Fibroblast of lung (primary cell): ENCODE measurements at regions not wholly inside any gene's neighbourhood (a gene's known extent, or its start where the extent isn't known, plus 50 kb on each side); places are given as distances from the start of the nearest gene placed in this dataset.

Experiments used
- DNase-seq, 2 donors: peaks; one replicate each; pipeline versions ENCODE4 v3.0.0 to v3.0.0-alpha.2; 2010; ENCODE audit warnings: low read depth in 2 of 2
- H2AFZ ChIP-seq: 2 replicates; pipeline ENCODE4 v1.5.1; 2012; ENCODE audit warnings: low read length, control low read depth, inconsistent platforms
- H3K27ac ChIP-seq: 2 replicates; pipeline ENCODE4 v1.5.1; 2011; ENCODE audit warnings: low read length, control low read depth; ENCODE audit not compliant: insufficient read depth
- H3K27me3 ChIP-seq: 2 replicates; pipeline ENCODE4 v1.5.1; 2011; ENCODE audit warnings: mild to moderate bottlenecking, low read length; ENCODE audit not compliant: control insufficient read depth, insufficient read depth
- H3K36me3 ChIP-seq: 2 replicates; pipeline ENCODE4 v1.5.1; 2011; ENCODE audit warnings: low read length; ENCODE audit not compliant: control insufficient read depth, insufficient read depth
- H3K4me1 ChIP-seq: 2 replicates; pipeline ENCODE4 v1.5.1; 2011; ENCODE audit warnings: low read length; ENCODE audit not compliant: control insufficient read depth, insufficient read depth; ENCODE audit errors: extremely low read depth
- H3K4me2 ChIP-seq: 2 replicates; pipeline ENCODE4 v1.5.1; 2011; ENCODE audit warnings: low read length, control low read depth; ENCODE audit not compliant: insufficient read depth; ENCODE audit errors: extremely low read depth
- H3K4me3 ChIP-seq, 4 experiments: fragments of 200-600 bp in 1 of 4; sonication (generic) in 1 of 4; replicated peaks in 1 of 4; 2 replicates each; pipeline ENCODE4 v1.5.1; 2011 to 2016; ENCODE audit warnings: low read length in 4 of 4, low read depth in 3 of 4, mild to moderate bottlenecking in 3 of 4, control low read depth in 2 of 4, inconsistent platforms in 1 of 4, mixed read lengths in 1 of 4; ENCODE audit not compliant: insufficient read depth in 1 of 4; ENCODE audit errors: control extremely low read depth in 1 of 4
- H3K79me2 ChIP-seq: 2 replicates; pipeline ENCODE4 v1.5.1; 2012; ENCODE audit warnings: mild to moderate bottlenecking, low read length, inconsistent platforms; ENCODE audit not compliant: control insufficient read depth, insufficient read depth
- H3K9ac ChIP-seq: 2 replicates; pipeline ENCODE4 v1.5.1; 2011; ENCODE audit warnings: mild to moderate bottlenecking, low read length, control low read depth; ENCODE audit not compliant: insufficient read depth
- H3K9me3 ChIP-seq: 2 replicates; pipeline ENCODE4 v1.5.1; 2012; ENCODE audit warnings: low read depth, low read length; ENCODE audit not compliant: control insufficient read depth, insufficient read depth
- H4K20me1 ChIP-seq: 2 replicates; pipeline ENCODE4 v1.5.1; 2011; ENCODE audit warnings: low read length; ENCODE audit not compliant: control insufficient read depth, insufficient read depth; ENCODE audit errors: extremely low read depth
- CTCF ChIP-seq, 2 donors: IDR thresholded peaks in 1 of 2; conservative IDR thresholded peaks in 1 of 2; 1 replicate in 1 of 2; 2 replicates in 1 of 2; pipeline ENCODE4 v1.5.1; 2011 to 2012; ENCODE audit warnings: low read length in 2 of 2, control low read depth in 1 of 2, inconsistent platforms in 1 of 2, low read depth in 1 of 2, mild to moderate bottlenecking in 1 of 2
- EZH2 ChIP-seq: IDR thresholded peaks from 2 replicates; pipeline ENCODE4 v1.5.1; 2012; ENCODE audit warnings: low read length, control low read depth, mild to moderate bottlenecking; ENCODE audit errors: missing control alignments

- Histone ChIP-seq H3K4me1 (no peaks in the 10 kb centered on the region), H3K27ac (no peak overlapping the region), H2AFZ (no peak overlapping the region), H4K20me1 (no peaks in the 10 kb centered on the region), H3K4me2 (no peak overlapping the region), H3K27me3 (peaks cover 3% of the 10 kb centered on the region), H3K9ac (no peak overlapping the region), H3K79me2 (no peaks in the 10 kb centered on the region), H3K4me3 (no peak overlapping the region), H3K9me3 (no peaks in the 10 kb centered on the region), H3K36me3 (no peaks in the 10 kb centered on the region)
- TF ChIP-seq CTCF (conservative IDR thresholded peaks at IDR 0.05 in 1 of 2, IDR thresholded peaks at IDR 0.05 in 1 of 2; ENCODE audit: low read depth in 1 of 2, low read length in 2 of 2) (no peak), EZH2 (no peak)
- DNase-seq, result no peak
Measured at GRCh38 chrX:13932416-13932815, 97.3 kb downstream of the GEMIN8 start.

DNA sequence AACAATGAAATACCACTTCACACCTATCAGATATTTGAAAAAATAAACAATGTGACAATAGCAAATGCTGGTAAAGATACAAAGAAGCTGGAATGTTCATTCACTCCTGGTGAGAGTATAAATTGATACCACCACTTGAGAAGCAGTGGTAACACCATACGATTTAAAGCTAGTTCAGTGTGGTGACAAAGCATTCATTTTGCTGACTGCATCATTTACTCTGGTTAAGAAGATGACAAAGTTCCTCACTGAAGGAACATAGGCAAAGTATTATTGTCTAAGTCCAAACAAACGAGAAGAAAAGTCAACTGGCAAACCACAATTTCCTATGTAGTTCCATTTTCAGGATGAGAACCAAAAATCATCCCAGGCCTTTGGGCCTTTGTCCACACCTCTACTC lies 102.5 kb downstream of the GEMIN8 start:
- Histone ChIP-seq H3K4me2 (no peak overlapping the region), H3K4me3 (no peak overlapping the region), H3K4me1 (no peaks in the 10 kb centered on the region), H3K9me3 (no peaks in the 10 kb centered on the region), H3K9ac (no peak overlapping the region), H3K27me3 (no peaks in the 10 kb centered on the region), H3K79me2 (no peaks in the 10 kb centered on the region), H3K36me3 (no peaks in the 10 kb centered on the region), H4K20me1 (no peaks in the 10 kb centered on the region), H2AFZ (no peak overlapping the region), H3K27ac (no peak overlapping the region)
- TF ChIP-seq CTCF (conservative IDR thresholded peaks at IDR 0.05 in 1 of 2, IDR thresholded peaks at IDR 0.05 in 1 of 2; ENCODE audit: low read depth in 1 of 2, low read length in 2 of 2) (no peak), EZH2 (no peak)
- DNase-seq, result no peak

DNA sequence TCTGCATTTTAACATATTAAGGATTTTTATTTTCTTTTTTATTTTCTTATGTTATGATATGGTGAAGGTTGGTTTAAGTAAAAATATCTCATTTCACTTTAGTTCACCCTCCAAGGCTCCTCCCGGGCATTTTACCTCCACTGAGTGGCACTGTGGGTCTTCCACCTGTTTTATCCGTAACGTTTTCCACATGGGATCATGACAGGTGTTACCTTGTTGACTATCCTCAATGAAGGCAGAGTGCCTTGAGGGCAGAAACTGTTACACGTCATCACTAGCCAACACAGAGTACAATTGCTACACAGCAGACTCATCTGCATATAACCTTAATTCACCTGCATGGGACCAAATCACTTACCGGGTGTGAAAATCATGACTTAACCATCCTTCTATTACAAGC lies 105.8 kb downstream of the GEMIN8 start:
- Histone ChIP-seq H3K36me3 (no peaks in the 10 kb centered on the region), H3K4me3 (no peak overlapping the region), H3K4me2 (no peak overlapping the region), H3K79me2 (no peaks in the 10 kb centered on the region), H3K4me1 (no peaks in the 10 kb centered on the region), H3K27me3 (no peaks in the 10 kb centered on the region), H3K9me3 (no peaks in the 10 kb centered on the region), H3K27ac (no peak overlapping the region), H3K9ac (no peak overlapping the region), H2AFZ (no peak overlapping the region), H4K20me1 (no peaks in the 10 kb centered on the region)
- TF ChIP-seq EZH2 (no peak), CTCF (conservative IDR thresholded peaks at IDR 0.05 in 1 of 2, IDR thresholded peaks at IDR 0.05 in 1 of 2; ENCODE audit: low read depth in 1 of 2, low read length in 2 of 2) (no peak)
- DNase-seq, result no peak
